ENCODE measurements at regions not wholly inside any gene's neighbourhood (a gene's known extent, or its start where the extent isn't known, plus 50 kb on each side); places are given as distances from the start of the nearest gene placed in this dataset.

GRCh38 chr3:190983875-190984274 lies 121.4 kb upstream of the GMNC start:
- TF ChIP-seq CTCF (IDR thresholded peaks at IDR 0.05) (no peak), POLR2A (IDR thresholded peaks at IDR 0.05) (no peak)
